HG02610 (cell line): ENCODE measurements at regions not wholly inside any gene's neighbourhood (a gene's known extent, or its start where the extent isn't known, plus 50 kb on each side); places are given as distances from the start of the nearest gene placed in this dataset.

ENCODE experiments used
- ATAC-seq: cut with Tn5 transposase; IDR thresholded peaks from one replicate; pipeline ENCODE4 v1.9.1; 2021; ENCODE audit warnings: mild to moderate bottlenecking, moderate library complexity; ENCODE audit not compliant: unreplicated experiment

GRCh38 chr6:14819001-14819400 lies 426.9 kb upstream of the JARID2 start:
- no peak for ATAC-seq

GRCh38 chr6:14819840-14820420 lies 425.9 kb upstream of the JARID2 start:
- no peak for ATAC-seq

- no peak for ATAC-seq
These were observed 423.8 kb upstream of the JARID2 start for GRCh38 chr6:14822012-14822553.

GRCh38 chr6:14822679-14823078 lies 423.2 kb upstream of the JARID2 start:
- ATAC-seq = no peak

- ATAC-seq = no peak
These were observed 421.8 kb upstream of the JARID2 start for GRCh38 chr6:14824060-14824459.

GRCh38 chr6:14824484-14825275 lies 421.2 kb upstream of the JARID2 start:
- no peak for ATAC-seq

- no peak for ATAC-seq
These were observed 419.4 kb upstream of the JARID2 start for GRCh38 chr6:14826456-14826855.

- no peak for ATAC-seq
These were observed 418.5 kb upstream of the JARID2 start for GRCh38 chr6:14827354-14827753.

- no peak for ATAC-seq
These were observed 417.7 kb upstream of the JARID2 start for GRCh38 chr6:14828201-14828611.

GRCh38 chr6:14831070-14831469 lies 414.8 kb upstream of the JARID2 start:
- no peak for ATAC-seq

GRCh38 chr6:14831937-14832336 lies 413.9 kb upstream of the JARID2 start:
- ATAC-seq = no peak

- ATAC-seq = no peak
These were observed 413.4 kb upstream of the JARID2 start for GRCh38 chr6:14832427-14832826.

- ATAC-seq = no peak
These were observed 410.9 kb upstream of the JARID2 start for GRCh38 chr6:14834851-14835530.

- no peak for ATAC-seq
These were observed 408.4 kb upstream of the JARID2 start for GRCh38 chr6:14837435-14837834.

GRCh38 chr6:14838133-14838583 lies 407.7 kb upstream of the JARID2 start:
- no peak for ATAC-seq

- no peak for ATAC-seq
These were observed 403.9 kb upstream of the JARID2 start for GRCh38 chr6:14841901-14842421.

- ATAC-seq = no peak
These were observed 401.5 kb upstream of the JARID2 start for GRCh38 chr6:14844411-14844810.

- ATAC-seq = no peak
These were observed 397.9 kb upstream of the JARID2 start for GRCh38 chr6:14848019-14848418.

GRCh38 chr6:14849185-14849584 lies 396.7 kb upstream of the JARID2 start:
- no peak for ATAC-seq

GRCh38 chr6:14851281-14851680 lies 394.6 kb upstream of the JARID2 start:
- no peak for ATAC-seq

GRCh38 chr6:14852375-14852774 lies 393.5 kb upstream of the JARID2 start:
- no peak for ATAC-seq
